A673 (cell line): ENCODE measurements at regions not wholly inside any gene's neighbourhood (a gene's known extent, or its start where the extent isn't known, plus 50 kb on each side); places are given as distances from the start of the nearest gene placed in this dataset.

Experiments
- BruUV-seq: library from RNA; stranded (reverse); fragments of 400-500 nt; replicated peaks from 2 replicates; lab custom pipeline; 2021; lab: Mats Ljungman, UMichigan
- CTCF ChIA-PET: fragments of 300-600 bp; sonication (Branson Sonifier 250); formaldehyde crosslinking; loops from one replicate; lab custom pipeline; 2022; ENCODE audit warnings: antibody characterized with exemption; lab: Charles Lee
- POLR2A ChIA-PET: fragments of 300-600 bp; sonication (Branson Sonifier 250); formaldehyde crosslinking; loops from one replicate; lab custom pipeline; 2022; ENCODE audit warnings: antibody characterized with exemption; ENCODE audit not compliant: low non-redundant PET; lab: Charles Lee
- DNase-seq: peaks from one replicate; pipeline ENCODE4 v3.0.0-alpha.2; 2015; ENCODE audit warnings: low spot score
- H3K27ac ChIP-seq: fragments of 200-600 bp; sonication (generic); 2 replicates; pipeline ENCODE4 v1.5.1; 2016; ENCODE audit warnings: mixed run types, low read depth, mild to moderate bottlenecking, mixed read lengths, antibody characterized with exemption, low read length; ENCODE audit not compliant: poor library complexity, severe bottlenecking
- H3K27me3 ChIP-seq: fragments of 200-600 bp; sonication (generic); replicated peaks from 2 replicates; pipeline ENCODE4 v1.6.1; 2017; ENCODE audit warnings: mixed run types, low read depth, mild to moderate bottlenecking, mixed read lengths, antibody characterized with exemption, low read length; ENCODE audit not compliant: insufficient read depth, poor library complexity
- H3K36me3 ChIP-seq: fragments of 200-600 bp; sonication (generic); 2 replicates; pipeline ENCODE4 v1.6.1; 2016; ENCODE audit warnings: mixed run types, mild to moderate bottlenecking, mixed read lengths, antibody characterized with exemption, low read length; ENCODE audit not compliant: insufficient read depth, poor library complexity, severe bottlenecking
- H3K4me1 ChIP-seq: fragments of 200-600 bp; sonication (generic); 2 replicates; pipeline ENCODE4 v1.6.1; 2017; ENCODE audit warnings: mixed run types, mild to moderate bottlenecking, mixed read lengths, antibody characterized with exemption, low read length; ENCODE audit not compliant: insufficient read depth, poor library complexity, severe bottlenecking
- H3K4me3 ChIP-seq: fragments of 200-600 bp; sonication (generic); 2 replicates; pipeline ENCODE4 v1.5.1; 2016; ENCODE audit warnings: low read depth, mixed run types, mild to moderate bottlenecking, mixed read lengths, low read length; ENCODE audit not compliant: poor library complexity, severe bottlenecking
- H3K9me3 ChIP-seq: fragments of 200-600 bp; sonication (generic); 2 replicates; pipeline ENCODE4 v1.6.1; 2016; ENCODE audit warnings: mixed run types, low read depth, mild to moderate bottlenecking, mixed read lengths, antibody characterized with exemption, low read length; ENCODE audit not compliant: poor library complexity, severe bottlenecking
- EZH2 ChIP-seq: fragments of 200-600 bp; sonication (generic); IDR thresholded peaks from 2 replicates; pipeline ENCODE4 v1.6.1; 2017; ENCODE audit warnings: borderline replicate concordance, low read depth, mild to moderate bottlenecking, mixed read lengths, antibody characterized with exemption, low read length; ENCODE audit not compliant: poor library complexity, severe bottlenecking
- intact Hi-C: fragments of 100-400 bp; cut with micrococcal nuclease; formaldehyde crosslinking; loops from one replicate; pipeline ENCODE4 v1.10.0; 2022; ENCODE audit not compliant: unreplicated experiment
- TF ChIP-seq, protein P1 (sequence below): fragments of 300-800, 200-600 bp; sonication (generic); conservative IDR thresholded peaks from 2 replicates; pipeline ENCODE4 v1.5.1; 2017; ENCODE audit warnings: low read depth, mild to moderate bottlenecking, antibody characterized with exemption, low read length, moderate library complexity, mixed read lengths

DNA sequence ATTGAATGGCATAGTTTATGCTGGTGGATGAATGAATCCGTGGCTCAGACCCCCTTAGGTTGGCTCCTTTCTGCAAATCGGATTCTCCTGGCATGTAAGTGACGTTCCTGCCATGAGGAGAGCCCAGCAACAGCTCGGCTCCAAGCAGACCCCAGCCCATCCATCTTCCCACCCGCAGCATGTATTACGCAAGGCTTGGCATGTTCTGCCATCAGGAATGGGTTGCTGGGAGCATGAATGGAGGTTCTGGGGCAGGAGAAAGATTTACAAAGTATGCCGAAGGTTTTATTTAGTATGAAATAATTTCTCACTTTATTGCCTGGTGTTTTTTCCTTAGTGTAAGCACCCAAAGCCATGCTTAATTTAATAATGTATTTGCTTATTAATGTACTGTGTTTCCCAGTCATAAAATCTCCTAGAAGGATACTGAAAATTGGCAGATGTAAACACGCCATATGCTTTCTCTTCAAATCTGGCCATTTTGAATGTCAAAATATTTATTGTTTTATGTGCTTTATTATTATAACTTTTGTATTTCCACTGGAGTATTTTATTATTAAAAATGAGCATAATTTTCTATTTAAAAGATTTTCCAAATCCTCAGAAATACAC lies 128.5 kb downstream of the ACKR3 start:
- no TSS peak for BruUV-seq
- no peak for DNase-seq
- Histone ChIP-seq H3K27ac (no peak overlapping the region), H3K4me1 (no peaks in the 10 kb centered on the region), H3K9me3 (no peaks in the 10 kb centered on the region), H3K36me3 (no peaks in the 10 kb centered on the region), H3K27me3 (no peaks in the 10 kb centered on the region), H3K4me3 (no peak overlapping the region)
- CTCF ChIA-PET, result no interaction called here
- TF ChIP-seq, protein P1, sequence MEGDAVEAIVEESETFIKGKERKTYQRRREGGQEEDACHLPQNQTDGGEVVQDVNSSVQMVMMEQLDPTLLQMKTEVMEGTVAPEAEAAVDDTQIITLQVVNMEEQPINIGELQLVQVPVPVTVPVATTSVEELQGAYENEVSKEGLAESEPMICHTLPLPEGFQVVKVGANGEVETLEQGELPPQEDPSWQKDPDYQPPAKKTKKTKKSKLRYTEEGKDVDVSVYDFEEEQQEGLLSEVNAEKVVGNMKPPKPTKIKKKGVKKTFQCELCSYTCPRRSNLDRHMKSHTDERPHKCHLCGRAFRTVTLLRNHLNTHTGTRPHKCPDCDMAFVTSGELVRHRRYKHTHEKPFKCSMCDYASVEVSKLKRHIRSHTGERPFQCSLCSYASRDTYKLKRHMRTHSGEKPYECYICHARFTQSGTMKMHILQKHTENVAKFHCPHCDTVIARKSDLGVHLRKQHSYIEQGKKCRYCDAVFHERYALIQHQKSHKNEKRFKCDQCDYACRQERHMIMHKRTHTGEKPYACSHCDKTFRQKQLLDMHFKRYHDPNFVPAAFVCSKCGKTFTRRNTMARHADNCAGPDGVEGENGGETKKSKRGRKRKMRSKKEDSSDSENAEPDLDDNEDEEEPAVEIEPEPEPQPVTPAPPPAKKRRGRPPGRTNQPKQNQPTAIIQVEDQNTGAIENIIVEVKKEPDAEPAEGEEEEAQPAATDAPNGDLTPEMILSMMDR, result no peak
- no peak for TF ChIP-seq EZH2
- POLR2A ChIA-PET, result no interaction called here
- intact Hi-C loops, result no loop called here

DNA sequence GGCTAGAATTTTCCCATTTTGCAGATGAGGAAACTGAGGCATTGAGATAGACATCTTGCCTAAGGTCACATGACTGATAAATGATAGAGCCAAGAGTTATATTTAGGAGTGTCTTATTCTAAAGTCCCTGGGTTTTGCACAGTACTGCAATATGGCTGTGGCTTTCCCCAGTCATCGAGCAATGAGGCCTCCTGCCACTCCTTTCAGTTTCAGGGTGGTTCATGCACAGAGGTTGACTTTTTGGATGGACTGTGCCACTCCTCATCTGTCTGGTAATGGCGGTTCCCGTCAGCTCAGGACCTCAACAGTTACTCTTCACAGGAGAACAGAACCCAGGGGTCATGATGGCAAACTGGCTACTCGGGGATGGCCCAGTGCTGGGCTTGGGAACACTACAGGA lies 131.1 kb downstream of the ACKR3 start:
- H3K4me3 ChIP-seq, result no peak overlapping the region
- ChIA-PET POLR2A (no interaction called here), CTCF (no interaction called here)
- H3K36me3 ChIP-seq, result no peaks in the 10 kb centered on the region
- H3K27ac ChIP-seq, result no peak overlapping the region
- H3K9me3 ChIP-seq, result no peaks in the 10 kb centered on the region
- no peaks in the 10 kb centered on the region for H3K4me1 ChIP-seq
- TF ChIP-seq, protein P1, result no peak
- TF ChIP-seq EZH2, result no peak
- no peak for DNase-seq
- no TSS peak for BruUV-seq
- H3K27me3 ChIP-seq, result no peaks in the 10 kb centered on the region
- intact Hi-C loops, result no loop called here

DNA sequence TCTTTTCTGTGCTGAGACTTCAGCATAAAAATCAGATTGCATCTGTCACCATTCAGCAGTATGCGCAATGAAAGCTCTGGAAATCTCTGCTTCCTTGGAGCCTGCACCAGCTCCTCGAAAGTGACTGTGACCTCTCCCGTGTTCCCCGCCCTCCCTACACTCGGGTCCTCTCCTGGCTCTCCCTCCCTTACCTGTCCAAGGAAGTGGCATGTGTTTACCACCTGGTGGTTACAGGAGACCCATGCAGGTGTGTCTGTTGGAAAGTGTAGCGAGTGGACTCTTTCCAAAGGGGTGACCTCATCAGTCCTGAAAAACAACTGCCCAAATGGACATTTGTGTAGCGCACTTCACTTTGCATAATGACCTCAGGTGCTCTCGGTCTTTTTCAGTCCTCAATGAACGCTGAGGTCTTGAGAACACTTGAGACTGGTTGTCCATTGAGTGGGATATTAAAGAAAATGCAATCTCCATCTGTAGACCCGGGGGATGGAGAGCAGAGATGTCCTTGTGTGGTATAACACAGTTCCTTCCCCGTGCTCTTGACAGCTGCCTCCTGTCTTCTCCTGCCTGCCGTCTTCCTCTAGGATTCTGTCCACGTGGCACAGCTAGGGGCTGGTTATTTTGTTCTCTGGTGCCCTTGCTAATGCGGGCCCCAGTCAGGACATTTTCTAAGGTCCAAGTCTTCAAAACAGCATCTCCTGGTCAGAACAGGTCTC lies 133.2 kb downstream of the ACKR3 start:
- H3K4me1 ChIP-seq, result no peaks in the 10 kb centered on the region
- BruUV-seq, result no TSS peak
- TF ChIP-seq, protein P1, result no peak
- no peak for TF ChIP-seq EZH2
- no peaks in the 10 kb centered on the region for H3K36me3 ChIP-seq
- POLR2A ChIA-PET, result no interaction called here
- intact Hi-C loops, result no loop called here
- H3K27me3 ChIP-seq, result no peaks in the 10 kb centered on the region
- H3K4me3 ChIP-seq, result no peak overlapping the region
- no peak overlapping the region for H3K27ac ChIP-seq
- CTCF ChIA-PET, result no interaction called here
- no peaks in the 10 kb centered on the region for H3K9me3 ChIP-seq
- no peak for DNase-seq
